ENCODE measurements at regions not wholly inside any gene's neighbourhood (a gene's known extent, or its start where the extent isn't known, plus 50 kb on each side); places are given as distances from the start of the nearest gene placed in this dataset.
A peak's percentile ranks its signal among the peaks of the same experiment; 100 is the strongest.

DNA sequence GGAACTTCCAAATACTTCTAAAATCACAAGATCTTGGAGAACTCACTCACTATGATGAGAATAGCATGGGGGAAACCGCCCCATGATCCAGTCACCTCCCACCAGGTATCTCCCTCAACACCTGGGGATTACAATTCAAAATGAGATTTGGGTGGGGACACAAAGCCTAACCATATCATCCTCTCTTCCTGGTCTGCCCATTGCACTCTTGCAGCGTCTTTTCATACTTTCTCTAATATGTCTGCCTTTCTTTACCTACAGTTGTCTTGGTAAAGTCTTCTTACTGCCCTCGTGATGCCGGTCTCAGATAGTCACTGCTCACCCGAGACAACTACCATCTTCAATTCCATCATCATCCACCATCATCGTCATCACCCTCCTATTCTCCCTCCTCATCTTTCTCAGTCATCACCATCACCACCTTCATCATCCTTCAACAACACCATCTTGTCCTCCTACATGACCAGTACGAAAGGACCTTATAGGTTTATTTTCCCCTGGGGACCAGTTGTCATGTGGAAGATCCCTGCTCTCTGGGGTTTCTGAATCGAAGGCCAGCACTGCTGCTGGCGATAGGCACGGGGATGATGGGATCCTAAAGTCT, 58.5 kb upstream of the CASZ1 start:
- Mint-ChIP-seq H3K4me3 (no peak overlapping the region), H3K27ac (peak overlapping the region in 1 of 7 donors; percentile 42), H3K9me3 (peaks cover 0 to 2% (median 0%) of the 10 kb centered on the region in 8 donors), H3K27me3 (peaks cover 0 to 6% of the 10 kb centered on the region in 2 donors), H3K4me1 (no peaks in the 10 kb centered on the region), H3K36me3 (no peaks in the 10 kb centered on the region)
- H3K27me3 ChIP-seq (ENCODE audit: insufficient read depth, low read length), result no peaks in the 10 kb centered on the region
- no peaks in the 10 kb centered on the region for H3K4me1 ChIP-seq (ENCODE audit: insufficient read depth, low read length)
- H3K9me3 ChIP-seq (ENCODE audit: control insufficient read depth in 1 of 2, low read length in 2 of 2), result no peaks in the 10 kb centered on the region
- POLR2A ChIA-PET (ENCODE audit: partially characterized antibody), result no interaction called here
- no peak overlapping the region for H3K4me3 ChIP-seq (ENCODE audit: low read length in 2 of 2)
- no peak for DNase-seq
- H3K27ac ChIP-seq (ENCODE audit: low read depth, low read length), result no peak overlapping the region
- H3K36me3 ChIP-seq (ENCODE audit: insufficient read depth, low read length), result no peaks in the 10 kb centered on the region
- CTCF ChIA-PET (ENCODE audit: partially characterized antibody), result no interaction called here
- intact Hi-C loops (cut with micrococcal nuclease), result no loop called here

GRCh38 chr1:10856176-10856683, 59.8 kb upstream of the CASZ1 start:
- CTCF ChIA-PET (ENCODE audit: partially characterized antibody), result no interaction called here
- H3K9me3 Mint-ChIP-seq, result peaks cover 0 to 2% (median 0%) of the 10 kb centered on the region in 8 donors
- intact Hi-C loops (cut with micrococcal nuclease), result no loop called here

GRCh38 chr1:10856863-10857598, 60.6 kb upstream of the CASZ1 start:
- Histone ChIP-seq H3K4me1 (ENCODE audit: insufficient read depth, low read length) (no peaks in the 10 kb centered on the region), H3K36me3 (ENCODE audit: insufficient read depth, low read length) (no peaks in the 10 kb centered on the region), H3K27ac (ENCODE audit: low read depth, low read length) (no peak overlapping the region), H3K27me3 (ENCODE audit: insufficient read depth, low read length) (no peaks in the 10 kb centered on the region), H3K4me3 (ENCODE audit: low read length in 2 of 2) (no peak overlapping the region), H3K9me3 (ENCODE audit: control insufficient read depth in 1 of 2, low read length in 2 of 2) (no peaks in the 10 kb centered on the region)
- POLR2A ChIA-PET (ENCODE audit: partially characterized antibody), result no interaction called here
- H3K4me3 Mint-ChIP-seq, result no peak overlapping the region
- peaks cover under 1 to 8% of the 10 kb centered on the region in 2 donors for H3K27me3 Mint-ChIP-seq
- no peaks in the 10 kb centered on the region for H3K36me3 Mint-ChIP-seq
- intact Hi-C loops (cut with micrococcal nuclease), result no loop called here
- H3K4me1 Mint-ChIP-seq, result no peaks in the 10 kb centered on the region
- CTCF ChIA-PET (ENCODE audit: partially characterized antibody), result no interaction called here
- no peak for DNase-seq
- peaks cover 0 to 1% (median 0%) of the 10 kb centered on the region in 8 donors for H3K9me3 Mint-ChIP-seq
- no peak overlapping the region for H3K27ac Mint-ChIP-seq

More at GRCh38 chr1:10856176-10856683, 59.8 kb upstream of the CASZ1 start:
- POLR2A ChIA-PET (ENCODE audit: partially characterized antibody), result no interaction called here
- Histone ChIP-seq H3K27me3 (ENCODE audit: insufficient read depth, low read length) (no peaks in the 10 kb centered on the region), H3K9me3 (ENCODE audit: control insufficient read depth in 1 of 2, low read length in 2 of 2) (no peaks in the 10 kb centered on the region), H3K4me1 (ENCODE audit: insufficient read depth, low read length) (no peaks in the 10 kb centered on the region), H3K36me3 (ENCODE audit: insufficient read depth, low read length) (no peaks in the 10 kb centered on the region), H3K27ac (ENCODE audit: low read depth, low read length) (no peak overlapping the region), H3K4me3 (ENCODE audit: low read length in 2 of 2) (no peak overlapping the region)
- no peaks in the 10 kb centered on the region for H3K36me3 Mint-ChIP-seq
- H3K27me3 Mint-ChIP-seq, result peaks cover 0 to 8% of the 10 kb centered on the region in 2 donors
- no peak for DNase-seq
- H3K27ac Mint-ChIP-seq, result no peak overlapping the region
- no peaks in the 10 kb centered on the region for H3K4me1 Mint-ChIP-seq
- no peak overlapping the region for H3K4me3 Mint-ChIP-seq

- Mint-ChIP-seq H3K27ac (no peak overlapping the region), H3K27me3 (peaks cover 5 to 8% of the 10 kb centered on the region in 2 donors), H3K9me3 (no peaks in the 10 kb centered on the region), H3K4me3 (no peak overlapping the region), H3K4me1 (no peaks in the 10 kb centered on the region), H3K36me3 (no peaks in the 10 kb centered on the region)
- Histone ChIP-seq H3K4me1 (ENCODE audit: insufficient read depth, low read length) (no peaks in the 10 kb centered on the region), H3K27me3 (ENCODE audit: insufficient read depth, low read length) (no peaks in the 10 kb centered on the region), H3K27ac (ENCODE audit: low read depth, low read length) (no peak overlapping the region), H3K4me3 (ENCODE audit: low read length in 2 of 2) (no peak overlapping the region), H3K9me3 (ENCODE audit: control insufficient read depth in 1 of 2, low read length in 2 of 2) (no peaks in the 10 kb centered on the region), H3K36me3 (ENCODE audit: insufficient read depth, low read length) (no peaks in the 10 kb centered on the region)
- CTCF ChIA-PET (ENCODE audit: partially characterized antibody), result no interaction called here
- no peak for DNase-seq
- POLR2A ChIA-PET (ENCODE audit: partially characterized antibody), result no interaction called here
- intact Hi-C loops (cut with micrococcal nuclease), result no loop called here
Observed at GRCh38 chr1:10857687-10858086, 61.2 kb upstream of the CASZ1 start.

DNA sequence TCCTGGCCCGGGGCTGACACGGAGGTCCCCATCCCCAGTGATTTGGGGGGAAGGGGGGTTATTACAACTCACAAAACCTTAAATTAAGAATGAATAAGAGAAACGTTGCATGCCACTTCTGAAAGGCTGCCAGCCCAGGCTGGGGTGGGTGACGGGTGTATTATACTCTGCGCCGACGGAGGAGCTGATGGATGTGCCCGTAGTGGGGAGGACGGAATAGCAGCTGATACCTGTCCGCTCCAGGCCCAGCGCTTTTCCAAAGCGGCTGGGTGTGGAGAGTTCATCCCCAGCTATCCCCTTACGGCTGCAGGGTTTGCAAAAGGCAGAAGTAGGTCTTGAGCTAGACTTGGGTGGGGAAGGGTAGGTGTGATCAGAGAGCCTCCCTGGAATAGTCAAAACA, 63.8 kb upstream of the CASZ1 start:
- ChIA-PET POLR2A (ENCODE audit: partially characterized antibody) (no interaction called here), CTCF (ENCODE audit: partially characterized antibody) (interaction anchor here (0.6 to 2.6 kb wide), 3 partner anchors 353 to 820 kb away, joined by 3 to 8 read pairs (median 5); no protein-coding TSS in a partner anchor)
- H3K27me3 ChIP-seq (ENCODE audit: insufficient read depth, low read length), result peaks cover 4% of the 10 kb centered on the region
- intact Hi-C loops (cut with micrococcal nuclease), result no loop called here
- DNase-seq, result no peak
- Mint-ChIP-seq H3K27me3 (peaks cover 12 to 20% of the 10 kb centered on the region in 2 donors), H3K27ac (no peak overlapping the region), H3K4me3 (no peak overlapping the region), H3K4me1 (peaks cover 0 to 3% (median under 1%) of the 10 kb centered on the region in 4 donors), H3K36me3 (no peaks in the 10 kb centered on the region), H3K9me3 (no peaks in the 10 kb centered on the region)
- no peaks in the 10 kb centered on the region for H3K4me1 ChIP-seq (ENCODE audit: insufficient read depth, low read length)
- H3K27ac ChIP-seq (ENCODE audit: low read depth, low read length), result no peak overlapping the region
- no peaks in the 10 kb centered on the region for H3K9me3 ChIP-seq (ENCODE audit: control insufficient read depth in 1 of 2, low read length in 2 of 2)
- H3K4me3 ChIP-seq (ENCODE audit: low read length in 2 of 2), result no peak overlapping the region
- H3K36me3 ChIP-seq (ENCODE audit: insufficient read depth, low read length), result no peaks in the 10 kb centered on the region

DNA sequence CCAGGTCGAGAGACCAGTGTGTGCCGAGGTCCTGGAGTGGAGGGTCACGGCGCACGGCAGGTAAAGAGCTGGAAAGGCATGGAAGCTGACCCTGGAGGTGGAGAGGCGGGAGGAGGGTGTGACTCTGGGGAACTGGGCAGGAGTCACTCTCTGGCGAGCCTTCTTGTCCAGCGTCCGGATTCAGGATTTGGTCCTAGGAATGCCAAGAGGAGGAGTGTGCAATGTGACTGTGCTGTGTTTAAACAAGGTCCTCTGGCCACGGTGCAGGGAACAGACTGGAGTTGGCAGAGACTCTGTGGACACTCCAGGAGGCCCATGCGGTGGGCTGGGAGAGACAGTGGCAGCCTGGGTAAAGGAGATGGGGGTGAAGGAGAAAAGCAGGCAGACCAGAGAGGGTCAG, 64.2 kb upstream of the CASZ1 start:
- Histone ChIP-seq H3K9me3 (ENCODE audit: control insufficient read depth in 1 of 2, low read length in 2 of 2) (no peaks in the 10 kb centered on the region), H3K4me3 (ENCODE audit: low read length in 2 of 2) (no peak overlapping the region), H3K27me3 (ENCODE audit: insufficient read depth, low read length) (peaks cover 4% of the 10 kb centered on the region), H3K4me1 (ENCODE audit: insufficient read depth, low read length) (no peaks in the 10 kb centered on the region), H3K27ac (ENCODE audit: low read depth, low read length) (no peak overlapping the region), H3K36me3 (ENCODE audit: insufficient read depth, low read length) (no peaks in the 10 kb centered on the region)
- ChIA-PET CTCF (ENCODE audit: partially characterized antibody) (interaction anchor here (0.6 to 2.6 kb wide), 2 partner anchors 353 to 820 kb away, joined by 3 to 8 read pairs; no protein-coding TSS in a partner anchor), POLR2A (ENCODE audit: partially characterized antibody) (no interaction called here)
- H3K27ac Mint-ChIP-seq, result no peak overlapping the region
- intact Hi-C loops (cut with micrococcal nuclease), result no loop called here
- no peaks in the 10 kb centered on the region for H3K9me3 Mint-ChIP-seq
- H3K4me3 Mint-ChIP-seq, result no peak overlapping the region
- peaks cover 0 to 7% (median 2%) of the 10 kb centered on the region in 4 donors for H3K4me1 Mint-ChIP-seq
- H3K36me3 Mint-ChIP-seq, result no peaks in the 10 kb centered on the region
- peaks cover 12 to 23% of the 10 kb centered on the region in 2 donors for H3K27me3 Mint-ChIP-seq
- DNase-seq, result no peak

GRCh38 chr1:10861822-10862221, 65.4 kb upstream of the CASZ1 start:
- Histone ChIP-seq H3K9me3 (ENCODE audit: control insufficient read depth in 1 of 2, low read length in 2 of 2) (no peaks in the 10 kb centered on the region), H3K27me3 (ENCODE audit: insufficient read depth, low read length) (peaks cover 8% of the 10 kb centered on the region), H3K4me1 (ENCODE audit: insufficient read depth, low read length) (peaks cover 5% of the 10 kb centered on the region), H3K4me3 (ENCODE audit: low read length in 2 of 2) (no peak overlapping the region), H3K36me3 (ENCODE audit: insufficient read depth, low read length) (no peaks in the 10 kb centered on the region), H3K27ac (ENCODE audit: low read depth, low read length) (no peak overlapping the region)
- H3K4me1 Mint-ChIP-seq, result peaks cover 2 to 10% (median 6%) of the 10 kb centered on the region in 4 donors
- no peaks in the 10 kb centered on the region for H3K36me3 Mint-ChIP-seq
- H3K4me3 Mint-ChIP-seq, result no peak overlapping the region
- intact Hi-C loops (cut with micrococcal nuclease), result no loop called here
- H3K27ac Mint-ChIP-seq, result no peak overlapping the region
- ChIA-PET POLR2A (ENCODE audit: partially characterized antibody) (no interaction called here), CTCF (ENCODE audit: partially characterized antibody) (interaction anchor here (1.1 to 2.6 kb wide), 2 partner anchors 354 to 366 kb away, joined by 3 to 8 read pairs; no protein-coding TSS in a partner anchor)
- peaks cover 14 to 31% of the 10 kb centered on the region in 2 donors for H3K27me3 Mint-ChIP-seq
- no peaks in the 10 kb centered on the region for H3K9me3 Mint-ChIP-seq
- no peak for DNase-seq

Data from CD4-positive, alpha-beta memory T cell (primary cell).